ENCODE measurements at regions not wholly inside any gene's neighbourhood (a gene's known extent, or its start where the extent isn't known, plus 50 kb on each side); places are given as distances from the start of the nearest gene placed in this dataset.

GRCh38 chr2:49577041-49577440 is 422.7 kb upstream of the FSHR start:
- Histone ChIP-seq H4K20me1 (replicated peaks; ENCODE audit: insufficient read depth) (no peaks in the 10 kb centered on the region), H3K4me2 (no peak overlapping the region), H3K27me3 (ENCODE audit: insufficient read depth) (no peaks in the 10 kb centered on the region), H3K9me2 (ENCODE audit: insufficient read depth) (0 out of 2 replicates have a peak, but pooled peaks cover 4% of the 10 kb centered on the region), H3F3A (replicated peaks; ENCODE audit: low read depth) (no peaks in the 10 kb centered on the region), H3K36me3 (ENCODE audit: insufficient read depth) (no peaks in the 10 kb centered on the region), H3K4me1 (ENCODE audit: insufficient read depth) (no peaks in the 10 kb centered on the region), H2AFZ (no peak overlapping the region), H3K79me2 (replicated peaks; ENCODE audit: insufficient read depth) (no peaks in the 10 kb centered on the region), H3K4me3 (no peak overlapping the region), H3K27ac (ENCODE audit: low read depth) (no peak overlapping the region)
- H3K4me3 Mint-ChIP-seq, result no peak overlapping the region
- H3K9me3 Mint-ChIP-seq, result no peaks in the 10 kb centered on the region
- no peak overlapping the region for H3K27ac Mint-ChIP-seq
- no peaks in the 10 kb centered on the region for H3K4me1 Mint-ChIP-seq
- TF ChIP-seq CREB1 (CRISPR knock-in tag; IDR thresholded peaks at IDR 0.05; ENCODE audit: low read depth) (no peak), ETS1 (IDR thresholded peaks at IDR 0.05) (no peak), ZNF462 (CRISPR knock-in tag; IDR thresholded peaks at IDR 0.05) (no peak), ZNF331 (CRISPR knock-in tag; IDR thresholded peaks at IDR 0.05; ENCODE audit: low read depth) (no peak), JUNB (IDR thresholded peaks at IDR 0.05; ENCODE audit: unreplicated experiment) (no peak), POLR2AphosphoS5 (IDR thresholded peaks at IDR 0.05; ENCODE audit: low read depth) (no peak), NANOG (IDR thresholded peaks at IDR 0.05; ENCODE audit: borderline replicate concordance) (no peak), EZH2 (IDR thresholded peaks at IDR 0.05; ENCODE audit: low read depth, unreplicated experiment) (no peak), STAT1 (IDR thresholded peaks at IDR 0.05; ENCODE audit: unreplicated experiment) (no peak), EZH2phosphoT487 (IDR thresholded peaks at IDR 0.05; ENCODE audit: unreplicated experiment) (no peak), ZNF114 (CRISPR knock-in tag; IDR thresholded peaks at IDR 0.05) (no peak)
- TF ChIP-seq, protein P1, sequence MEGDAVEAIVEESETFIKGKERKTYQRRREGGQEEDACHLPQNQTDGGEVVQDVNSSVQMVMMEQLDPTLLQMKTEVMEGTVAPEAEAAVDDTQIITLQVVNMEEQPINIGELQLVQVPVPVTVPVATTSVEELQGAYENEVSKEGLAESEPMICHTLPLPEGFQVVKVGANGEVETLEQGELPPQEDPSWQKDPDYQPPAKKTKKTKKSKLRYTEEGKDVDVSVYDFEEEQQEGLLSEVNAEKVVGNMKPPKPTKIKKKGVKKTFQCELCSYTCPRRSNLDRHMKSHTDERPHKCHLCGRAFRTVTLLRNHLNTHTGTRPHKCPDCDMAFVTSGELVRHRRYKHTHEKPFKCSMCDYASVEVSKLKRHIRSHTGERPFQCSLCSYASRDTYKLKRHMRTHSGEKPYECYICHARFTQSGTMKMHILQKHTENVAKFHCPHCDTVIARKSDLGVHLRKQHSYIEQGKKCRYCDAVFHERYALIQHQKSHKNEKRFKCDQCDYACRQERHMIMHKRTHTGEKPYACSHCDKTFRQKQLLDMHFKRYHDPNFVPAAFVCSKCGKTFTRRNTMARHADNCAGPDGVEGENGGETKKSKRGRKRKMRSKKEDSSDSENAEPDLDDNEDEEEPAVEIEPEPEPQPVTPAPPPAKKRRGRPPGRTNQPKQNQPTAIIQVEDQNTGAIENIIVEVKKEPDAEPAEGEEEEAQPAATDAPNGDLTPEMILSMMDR (conservative IDR thresholded peaks at IDR 0.05; ENCODE audit: low read depth in 2 of 2), result no peak
- TF ChIP-seq, protein P2, sequence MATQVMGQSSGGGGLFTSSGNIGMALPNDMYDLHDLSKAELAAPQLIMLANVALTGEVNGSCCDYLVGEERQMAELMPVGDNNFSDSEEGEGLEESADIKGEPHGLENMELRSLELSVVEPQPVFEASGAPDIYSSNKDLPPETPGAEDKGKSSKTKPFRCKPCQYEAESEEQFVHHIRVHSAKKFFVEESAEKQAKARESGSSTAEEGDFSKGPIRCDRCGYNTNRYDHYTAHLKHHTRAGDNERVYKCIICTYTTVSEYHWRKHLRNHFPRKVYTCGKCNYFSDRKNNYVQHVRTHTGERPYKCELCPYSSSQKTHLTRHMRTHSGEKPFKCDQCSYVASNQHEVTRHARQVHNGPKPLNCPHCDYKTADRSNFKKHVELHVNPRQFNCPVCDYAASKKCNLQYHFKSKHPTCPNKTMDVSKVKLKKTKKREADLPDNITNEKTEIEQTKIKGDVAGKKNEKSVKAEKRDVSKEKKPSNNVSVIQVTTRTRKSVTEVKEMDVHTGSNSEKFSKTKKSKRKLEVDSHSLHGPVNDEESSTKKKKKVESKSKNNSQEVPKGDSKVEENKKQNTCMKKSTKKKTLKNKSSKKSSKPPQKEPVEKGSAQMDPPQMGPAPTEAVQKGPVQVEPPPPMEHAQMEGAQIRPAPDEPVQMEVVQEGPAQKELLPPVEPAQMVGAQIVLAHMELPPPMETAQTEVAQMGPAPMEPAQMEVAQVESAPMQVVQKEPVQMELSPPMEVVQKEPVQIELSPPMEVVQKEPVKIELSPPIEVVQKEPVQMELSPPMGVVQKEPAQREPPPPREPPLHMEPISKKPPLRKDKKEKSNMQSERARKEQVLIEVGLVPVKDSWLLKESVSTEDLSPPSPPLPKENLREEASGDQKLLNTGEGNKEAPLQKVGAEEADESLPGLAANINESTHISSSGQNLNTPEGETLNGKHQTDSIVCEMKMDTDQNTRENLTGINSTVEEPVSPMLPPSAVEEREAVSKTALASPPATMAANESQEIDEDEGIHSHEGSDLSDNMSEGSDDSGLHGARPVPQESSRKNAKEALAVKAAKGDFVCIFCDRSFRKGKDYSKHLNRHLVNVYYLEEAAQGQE (IDR thresholded peaks at IDR 0.05; ENCODE audit: unreplicated experiment), result no peak
- ATAC-seq (no peak), DNase-seq (ENCODE audit: low spot score) (no peak)
- no peaks in the 10 kb centered on the region for H3K36me3 Mint-ChIP-seq (ENCODE audit: low read depth)
- H3K27me3 Mint-ChIP-seq (ENCODE audit: insufficient read depth, low read depth, poor library complexity), result no peaks in the 10 kb centered on the region

Measured in GM23338 (cell line).